WERI-Rb-1 (cell line): ENCODE measurements at regions not wholly inside any gene's neighbourhood (a gene's known extent, or its start where the extent isn't known, plus 50 kb on each side); places are given as distances from the start of the nearest gene placed in this dataset.

Experiments
- DNase-seq: peaks from one replicate; pipeline ENCODE4 v3.0.0-alpha.2; 2020
- H3K27ac ChIP-seq: fragments of 250-450 bp; sonication (Bioruptor Pico); 2 replicates; pipeline ENCODE4 v1.5.1; 2020; ENCODE audit warnings: mild to moderate bottlenecking, moderate library complexity
- H3K27me3 ChIP-seq: fragments of 250-450 bp; sonication (Bioruptor Pico); 2 replicates; pipeline ENCODE4 v1.5.1; 2021; ENCODE audit warnings: mild to moderate bottlenecking, low read depth, moderate library complexity; ENCODE audit not compliant: insufficient read depth, severe bottlenecking
- H3K36me3 ChIP-seq: fragments of 250-450 bp; sonication (Bioruptor Pico); 2 replicates; pipeline ENCODE4 v1.5.1; 2020; ENCODE audit warnings: mild to moderate bottlenecking, moderate library complexity
- H3K4me3 ChIP-seq: 2 replicates; pipeline ENCODE4 v1.5.1; 2011; ENCODE audit warnings: low read depth, mild to moderate bottlenecking, control low read depth, low read length
- H3K9me3 ChIP-seq: fragments of 250-450 bp; sonication (Bioruptor Pico); 2 replicates; pipeline ENCODE4 v1.5.1; 2021; ENCODE audit warnings: mild to moderate bottlenecking, moderate library complexity; ENCODE audit not compliant: severe bottlenecking
- CTCF ChIP-seq: IDR thresholded peaks from 2 replicates; pipeline ENCODE4 v1.5.1; 2011; ENCODE audit warnings: low read depth, mild to moderate bottlenecking, control low read depth, inconsistent platforms, low read length

GRCh38 chr16:85375282-85375681, 237.8 kb upstream of the GSE1 start:
- no peaks in the 10 kb centered on the region for H3K27me3 ChIP-seq
- no peaks in the 10 kb centered on the region for H3K36me3 ChIP-seq
- H3K4me3 ChIP-seq, result no peak overlapping the region
- no peak for TF ChIP-seq CTCF
- no peaks in the 10 kb centered on the region for H3K9me3 ChIP-seq
- DNase-seq, result no peak
- no peak overlapping the region for H3K27ac ChIP-seq

GRCh38 chr16:85376292-85377095, 236.6 kb upstream of the GSE1 start:
- H3K27me3 ChIP-seq, result no peaks in the 10 kb centered on the region
- no peak overlapping the region for H3K27ac ChIP-seq
- no peak overlapping the region for H3K4me3 ChIP-seq
- no peaks in the 10 kb centered on the region for H3K36me3 ChIP-seq
- no peak for DNase-seq
- no peaks in the 10 kb centered on the region for H3K9me3 ChIP-seq
- TF ChIP-seq CTCF, result no peak

GRCh38 chr16:85377388-85378144, 235.6 kb upstream of the GSE1 start:
- no peak for DNase-seq
- Histone ChIP-seq H3K9me3 (no peaks in the 10 kb centered on the region), H3K4me3 (no peak overlapping the region), H3K36me3 (no peaks in the 10 kb centered on the region), H3K27ac (no peak overlapping the region), H3K27me3 (no peaks in the 10 kb centered on the region)
- no peak for TF ChIP-seq CTCF

- Histone ChIP-seq H3K27me3 (no peaks in the 10 kb centered on the region), H3K4me3 (no peak overlapping the region), H3K27ac (no peak overlapping the region), H3K36me3 (no peaks in the 10 kb centered on the region), H3K9me3 (no peaks in the 10 kb centered on the region)
- DNase-seq, result no peak
- TF ChIP-seq CTCF, result no peak
These were observed 234.7 kb upstream of the GSE1 start for GRCh38 chr16:85378145-85379040.

- no peak for TF ChIP-seq CTCF
- Histone ChIP-seq H3K9me3 (no peaks in the 10 kb centered on the region), H3K36me3 (no peaks in the 10 kb centered on the region), H3K4me3 (no peak overlapping the region), H3K27ac (no peak overlapping the region), H3K27me3 (no peaks in the 10 kb centered on the region)
- no peak for DNase-seq
These were observed 233.8 kb upstream of the GSE1 start for GRCh38 chr16:85379041-85380001.
